GM12872 (cell line): ENCODE measurements at regions not wholly inside any gene's neighbourhood (a gene's known extent, or its start where the extent isn't known, plus 50 kb on each side); places are given as distances from the start of the nearest gene placed in this dataset.

Experiments used
- CTCF ChIP-seq: IDR thresholded peaks from 3 replicates; pipeline ENCODE4 v1.5.1; 2011; ENCODE audit warnings: low read depth, mild to moderate bottlenecking, low read length, moderate library complexity; ENCODE audit not compliant: insufficient read depth

- no peak for TF ChIP-seq CTCF
These were observed 915.3 kb downstream of the DNAH5 start for GRCh38 chr5:13029211-13029610.

- no peak for TF ChIP-seq CTCF
These were observed 916.6 kb downstream of the DNAH5 start for GRCh38 chr5:13027874-13028273.

- TF ChIP-seq CTCF, result no peak
These were observed 924.8 kb downstream of the DNAH5 start for GRCh38 chr5:13019729-13020128.

DNA sequence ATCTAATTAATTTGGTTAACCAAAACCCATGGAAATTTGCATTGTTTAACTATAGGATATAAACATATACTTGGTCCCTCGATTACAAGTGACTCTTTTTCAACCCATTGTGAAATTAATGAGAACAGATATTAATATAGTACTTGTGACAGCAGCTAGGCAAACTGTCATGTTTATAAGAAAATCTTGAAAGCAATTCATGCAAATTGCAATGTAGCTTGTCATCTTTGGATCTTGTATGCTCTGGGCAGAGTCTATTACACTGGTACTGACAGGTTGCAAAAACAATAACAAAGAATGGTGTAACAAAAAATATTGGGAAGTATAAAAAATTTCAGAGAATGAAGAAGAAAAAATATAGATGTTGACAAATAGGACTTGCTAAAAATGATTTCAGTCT is 941.0 kb downstream of the DNAH5 start:
- TF ChIP-seq CTCF, result no peak

GRCh38 chr5:12999667-13000066 is 944.8 kb downstream of the DNAH5 start:
- no peak for TF ChIP-seq CTCF

DNA sequence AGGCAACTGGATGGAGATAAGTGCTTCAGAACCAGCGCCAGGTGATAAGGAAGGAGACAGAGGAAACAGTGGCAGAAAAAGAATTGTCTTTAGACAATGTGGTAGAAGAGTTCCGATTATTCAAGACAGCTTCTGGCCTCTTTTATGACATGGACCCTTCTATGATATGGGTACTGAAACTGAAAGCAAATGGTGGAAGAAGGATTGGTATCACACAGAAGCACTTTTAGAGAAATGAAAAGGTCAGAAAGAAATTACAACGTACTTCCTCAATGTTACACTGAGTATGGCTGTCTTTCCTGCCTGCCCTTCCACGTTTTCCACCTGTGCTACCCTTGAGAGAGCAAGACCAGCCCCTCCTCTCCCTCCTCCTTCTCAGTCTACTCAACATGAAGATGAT is 959.3 kb downstream of the DNAH5 start:
- TF ChIP-seq CTCF, result no peak

DNA sequence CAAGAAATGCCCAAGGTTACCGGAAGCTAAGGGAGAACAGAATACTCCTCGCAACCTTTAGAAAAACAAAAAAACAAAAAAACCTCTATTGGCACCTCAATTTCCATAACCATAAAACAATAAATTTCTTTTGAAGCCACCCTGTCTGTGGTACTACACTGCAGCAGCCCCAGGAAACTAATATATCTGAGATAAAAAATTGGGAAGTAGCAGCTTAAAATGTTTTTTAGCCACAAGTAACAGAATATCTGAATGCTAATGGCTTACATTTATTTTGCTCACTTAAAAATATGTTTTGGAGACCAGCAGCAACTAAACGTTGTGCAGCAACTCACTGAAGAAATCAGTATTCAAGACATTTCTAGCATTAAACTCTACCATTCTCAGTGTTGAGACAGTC is 969.6 kb downstream of the DNAH5 start:
- no peak for TF ChIP-seq CTCF

DNA sequence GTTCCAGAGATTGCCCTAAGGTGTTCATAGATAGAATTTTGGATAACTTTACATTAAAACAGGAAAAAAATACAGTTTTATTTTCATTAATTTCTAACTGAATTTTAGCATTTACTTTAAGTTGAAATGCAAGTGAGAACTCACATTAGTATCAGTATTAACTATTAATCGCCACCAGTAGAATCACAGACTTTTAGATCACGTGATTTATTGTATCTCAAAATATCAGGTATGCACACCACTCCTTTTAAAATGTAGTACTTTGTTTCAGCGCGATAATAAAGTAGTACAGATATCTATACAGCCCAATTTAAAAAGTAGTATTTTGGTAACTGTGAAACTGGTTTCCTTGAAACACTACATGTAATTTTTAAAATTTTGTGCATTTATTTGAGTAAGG is 978.7 kb downstream of the DNAH5 start:
- no peak for TF ChIP-seq CTCF
